OCI-LY3 (cell line): ENCODE measurements at regions not wholly inside any gene's neighbourhood (a gene's known extent, or its start where the extent isn't known, plus 50 kb on each side); places are given as distances from the start of the nearest gene placed in this dataset.

ENCODE experiments used
- CTCF ChIP-seq: fragments of 200-600, 300-600 bp; sonication (generic); IDR thresholded peaks from 2 replicates; pipeline ENCODE4 v1.5.1; 2014; ENCODE audit warnings: antibody characterized with exemption, low read length, low read depth
- EZH2phosphoT487 ChIP-seq: fragments of 200-600 bp; shearing (Covaris generic); IDR thresholded peaks from 2 replicates; pipeline ENCODE4 v1.6.1; 2018; ENCODE audit warnings: antibody characterized with exemption, mixed run types, low read depth

DNA sequence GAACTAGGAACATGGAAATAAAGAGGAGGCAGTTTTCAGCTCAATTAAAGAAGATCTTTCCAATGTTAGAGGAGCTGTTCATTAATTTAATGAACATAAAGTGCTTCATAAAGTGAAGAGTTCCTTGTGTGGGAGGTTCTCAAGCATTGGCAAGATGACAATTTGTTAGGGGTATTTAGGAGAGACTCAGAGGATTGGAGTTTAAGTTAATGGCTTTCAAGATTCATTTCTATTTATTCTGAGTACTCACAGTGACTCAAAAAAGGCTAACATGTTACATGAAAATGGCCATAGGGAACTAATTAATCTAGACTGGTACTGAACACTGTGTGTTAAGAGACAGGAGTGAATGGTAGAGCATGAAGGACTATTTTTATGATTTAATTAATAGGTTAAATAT lies 55.4 kb upstream of the CDH12 start:
- TF ChIP-seq CTCF (no peak), EZH2phosphoT487 (no peak)
